ENCODE measurements at regions not wholly inside any gene's neighbourhood (a gene's known extent, or its start where the extent isn't known, plus 50 kb on each side); places are given as distances from the start of the nearest gene placed in this dataset.

GRCh38 chr19:31633014-31633413 lies 283.8 kb upstream of the TSHZ3 start:
- POLR2A ChIA-PET = no interaction called here
- no peak for FAIRE-seq
- no peak overlapping the region for H3K4me2 ChIP-seq (ENCODE audit: low read depth, low read length)
- no peaks in the 10 kb centered on the region for H3K79me2 ChIP-seq (ENCODE audit: insufficient read depth, low read length)
- CTCF ChIA-PET (ENCODE audit: low intra/inter-chr PET ratio, low total read pairs) = no interaction called here
- no peaks in the 10 kb centered on the region for H3K27me3 ChIP-seq (ENCODE audit: control insufficient read depth in 1 of 2, insufficient read depth in 2 of 2, low read length in 2 of 2)
- no peak overlapping the region for H3K27ac ChIP-seq (ENCODE audit: extremely low read length, insufficient read depth, low read length)
- no TSS peak for BruUV-seq (replicated peaks)
- in situ Hi-C loops (cut with HindIII; ENCODE audit: extremely low pct_ligation_motif_present, low pct_unique_long_range_greater_than_20kb) = no loop called here
- peaks cover 55% of the 10 kb centered on the region for H3K9me3 ChIP-seq (ENCODE audit: low read length)
- H3K4me1 ChIP-seq (ENCODE audit: insufficient read depth, low read length) = no peaks in the 10 kb centered on the region
- TF ChIP-seq HDAC6 (IDR thresholded peaks at IDR 0.05; ENCODE audit: low read depth, low read length) = no peak
- no peak for TF ChIP-seq PAX8 (CRISPR knock-in tag; IDR thresholded peaks at IDR 0.05; ENCODE audit: borderline replicate concordance)
- no peak for TF ChIP-seq ZNF572 (CRISPR knock-in tag; IDR thresholded peaks at IDR 0.05)
- TF ChIP-seq NFIB (CRISPR knock-in tag; IDR thresholded peaks at IDR 0.05; ENCODE audit: borderline replicate concordance) = no peak
- TF ChIP-seq NFAT5 (CRISPR knock-in tag; IDR thresholded peaks at IDR 0.05) = no peak
- no peak for TF ChIP-seq SIN3A (IDR thresholded peaks at IDR 0.05; ENCODE audit: borderline replicate concordance, low read depth, low read length)
- TF ChIP-seq ZUFSP (CRISPR knock-in tag; IDR thresholded peaks at IDR 0.05; ENCODE audit: borderline replicate concordance) = no peak
- 38% methylated on average over 7 of the region's 8 CpGs for WGBS (ENCODE audit: low lambda C conversion rate)
- H2AFZ ChIP-seq (ENCODE audit: low read length) = no peak overlapping the region
- H3K4me3 ChIP-seq (replicated peaks in 1 of 3; ENCODE audit: insufficient read depth in 1 of 3, low read depth in 2 of 3, low read length in 3 of 3) = no peak overlapping the region
- intact Hi-C loops (cut with micrococcal nuclease; ENCODE audit: unreplicated experiment) = no loop called here
- H3K9ac ChIP-seq (ENCODE audit: insufficient read depth, low read depth, low read length) = no peak overlapping the region
- no peak for ATAC-seq
- no peaks in the 10 kb centered on the region for H4K20me1 ChIP-seq (ENCODE audit: insufficient read depth, low read length)
- no peak for DNase-seq (ENCODE audit: low spot score)
- H3K36me3 ChIP-seq (replicated peaks in 1 of 2; ENCODE audit: control insufficient read depth in 1 of 2, insufficient read depth in 2 of 2, low read length in 2 of 2) = no peaks in the 10 kb centered on the region

All from HepG2 (cell line).